CD4-positive, alpha-beta T cell treated with Interleukin-2 at 100 ng/mL for 4 hours (primary cell): ENCODE measurements at regions not wholly inside any gene's neighbourhood (a gene's known extent, or its start where the extent isn't known, plus 50 kb on each side); places are given as distances from the start of the nearest gene placed in this dataset.
"Not testable (repeated sequence)": the region's sequence is repeated elsewhere in the genome, so short reads cannot be mapped to it uniquely, and the experiment has no call there.

Source experiments
- DNase-seq: peaks from one replicate; pipeline ENCODE4 v3.0.0-alpha.2; 2020; ENCODE audit warnings: low spot score

- no peak for DNase-seq
These were observed 186.7 kb downstream of the UACA start for GRCh38 chr15:70576696-70577095.

GRCh38 chr15:70576276-70576675, 187.1 kb downstream of the UACA start:
- DNase-seq, result no peak

GRCh38 chr15:70575231-70576226, 187.8 kb downstream of the UACA start:
- DNase-seq, result no peak

GRCh38 chr15:70574325-70574724, 189.0 kb downstream of the UACA start:
- DNase-seq, result not testable (repeated sequence)

GRCh38 chr15:70573121-70573850, 190.1 kb downstream of the UACA start:
- DNase-seq, result no peak

- no peak for DNase-seq
These were observed 193.6 kb downstream of the UACA start for GRCh38 chr15:70569714-70570231.

GRCh38 chr15:70569091-70569713, 194.2 kb downstream of the UACA start:
- DNase-seq, result no peak

- DNase-seq, result no peak
These were observed 196.4 kb downstream of the UACA start for GRCh38 chr15:70566989-70567388.

- no peak for DNase-seq
These were observed 197.1 kb downstream of the UACA start for GRCh38 chr15:70566047-70566835.

GRCh38 chr15:70563561-70564095, 199.7 kb downstream of the UACA start:
- DNase-seq, result no peak

GRCh38 chr15:70562906-70563305, 200.5 kb downstream of the UACA start:
- no peak for DNase-seq

- no peak for DNase-seq
These were observed 201.5 kb downstream of the UACA start for GRCh38 chr15:70561885-70562284.

- no peak for DNase-seq
These were observed 202.6 kb downstream of the UACA start for GRCh38 chr15:70560617-70561328.

GRCh38 chr15:70559265-70560239, 203.8 kb downstream of the UACA start:
- peak; percentile 58 for DNase-seq

GRCh38 chr15:70558406-70559264, 204.7 kb downstream of the UACA start:
- no peak for DNase-seq

- DNase-seq, result no peak
These were observed 205.7 kb downstream of the UACA start for GRCh38 chr15:70557521-70558258.

- DNase-seq, result no peak
These were observed 206.6 kb downstream of the UACA start for GRCh38 chr15:70556779-70557178.
